Kidney (tissue), 13 donors: ENCODE measurements at regions not wholly inside any gene's neighbourhood (a gene's known extent, or its start where the extent isn't known, plus 50 kb on each side); places are given as distances from the start of the nearest gene placed in this dataset.
A peak's percentile ranks its signal among the peaks of the same experiment; 100 is the strongest.

Experiments used
- DNase-seq, 5 donors: peaks; one replicate each; pipeline ENCODE4 v3.0.0-alpha.2; 2013 to 2020
- FAIRE-seq: peaks from 2 replicates; lab custom pipeline; 2012; peaks lifted over from hg19 to GRCh38; lab: Jason Lieb, UNC
- H3K27ac ChIP-seq, 2 donors: one replicate each; pipeline ENCODE4 v1.7.0; 2013; ENCODE audit warnings: low read depth in 2 of 2, low read length in 2 of 2, inconsistent platforms in 1 of 2
- H3K27me3 ChIP-seq: one replicate; pipeline ENCODE4 v1.7.1; 2013; ENCODE audit warnings: low read length, inconsistent platforms; ENCODE audit not compliant: control insufficient read depth, insufficient read depth
- H3K36me3 ChIP-seq, 3 donors: one replicate each; pipeline versions ENCODE4 v1.7.0 to v1.7.1; 2013; ENCODE audit warnings: low read length in 3 of 3, control low read depth in 1 of 3, inconsistent platforms in 1 of 3; ENCODE audit not compliant: insufficient read depth in 3 of 3, control insufficient read depth in 2 of 3
- H3K4me1 ChIP-seq, 3 donors: one replicate each; pipeline versions ENCODE4 v1.7.0 to v1.7.1; 2013; ENCODE audit warnings: low read length in 3 of 3, inconsistent platforms in 1 of 3, low read depth in 1 of 3; ENCODE audit not compliant: control insufficient read depth in 2 of 3, insufficient read depth in 2 of 3
- H3K4me3 ChIP-seq, 3 donors: one replicate each; pipeline versions ENCODE4 v1.7.0 to v1.8.1; 2013; ENCODE audit warnings: low read length in 3 of 3, control low read depth in 1 of 3, inconsistent platforms in 1 of 3
- H3K9ac ChIP-seq, 3 donors: one replicate each; pipeline versions ENCODE4 v1.7.0 to v1.7.1; 2013; ENCODE audit warnings: low read length in 3 of 3, control low read depth in 1 of 3, inconsistent platforms in 1 of 3
- H3K9me3 ChIP-seq, 3 donors: one replicate each; pipeline versions ENCODE4 v1.7.0 to v1.7.1; 2013; ENCODE audit warnings: low read length in 3 of 3, control low read depth in 1 of 3, inconsistent platforms in 1 of 3; ENCODE audit not compliant: control insufficient read depth in 2 of 3, insufficient read depth in 1 of 3
- intact Hi-C: fragments of 100-400 bp; cut with DNase I; formaldehyde crosslinking; loops from one replicate; pipeline ENCODE4 v1.11.1; 2022
- TF ChIP-seq, protein P1 (sequence below): IDR thresholded peaks from 3 replicates; pipeline ENCODE4 v1.5.1; 2012; ENCODE audit warnings: mild to moderate bottlenecking, moderate library complexity, borderline replicate concordance; ENCODE audit not compliant: insufficient read depth; ENCODE audit errors: extremely low read depth
- donor health status: control.
- donor health status: control.
- donor health status: control.
- donor health status: control.
- donor health status: control.
- donor health status: DM: yes; HTN: yes; CAD: no.
- donor health status: Normal renal cell carcinoma (clear cell type).

DNA sequence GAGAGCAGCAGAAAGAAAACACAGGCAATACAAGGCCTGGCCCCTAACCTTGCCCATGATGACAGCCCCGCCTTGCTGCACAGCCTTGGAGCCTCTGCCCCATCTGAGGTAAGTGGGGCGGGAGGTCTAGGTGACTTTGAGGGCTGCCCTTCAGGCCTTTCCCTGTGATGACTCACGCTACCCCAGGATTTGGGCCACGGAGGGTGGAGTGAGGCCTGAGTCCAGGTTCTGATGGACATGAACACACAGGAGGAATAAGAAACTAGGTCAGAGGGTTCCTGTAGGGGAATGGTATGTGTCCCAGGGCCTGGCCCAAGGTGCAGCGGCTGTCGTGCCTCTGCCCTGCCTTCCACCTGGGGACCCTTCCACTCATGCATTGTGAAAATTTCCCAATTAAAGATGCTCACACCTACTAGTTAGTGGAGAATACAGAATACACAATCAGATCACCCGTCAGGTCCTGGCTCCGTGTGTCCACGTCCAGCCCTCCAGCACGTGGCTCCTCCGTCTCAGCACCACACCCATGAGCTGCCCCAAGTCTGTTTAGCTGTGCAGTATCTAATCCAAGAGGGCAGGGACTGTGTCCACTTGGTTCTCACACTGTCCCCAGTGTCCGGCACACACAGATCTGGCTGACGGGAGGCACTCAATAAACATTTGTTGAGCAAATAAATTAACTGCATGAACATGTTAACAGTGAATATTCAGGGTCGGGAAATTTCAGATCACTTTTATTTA, 111.0 kb downstream of the CHST1 start:
- Histone ChIP-seq H3K27me3 (no peaks in the 10 kb centered on the region), H3K9me3 (no peaks in the 10 kb centered on the region), H3K36me3 (no peaks in the 10 kb centered on the region), H3K9ac (no peak overlapping the region), H3K4me1 (no peaks in the 10 kb centered on the region), H3K27ac (no peak overlapping the region), H3K4me3 (no peak overlapping the region)
- no peak for DNase-seq
- TF ChIP-seq, protein P1, sequence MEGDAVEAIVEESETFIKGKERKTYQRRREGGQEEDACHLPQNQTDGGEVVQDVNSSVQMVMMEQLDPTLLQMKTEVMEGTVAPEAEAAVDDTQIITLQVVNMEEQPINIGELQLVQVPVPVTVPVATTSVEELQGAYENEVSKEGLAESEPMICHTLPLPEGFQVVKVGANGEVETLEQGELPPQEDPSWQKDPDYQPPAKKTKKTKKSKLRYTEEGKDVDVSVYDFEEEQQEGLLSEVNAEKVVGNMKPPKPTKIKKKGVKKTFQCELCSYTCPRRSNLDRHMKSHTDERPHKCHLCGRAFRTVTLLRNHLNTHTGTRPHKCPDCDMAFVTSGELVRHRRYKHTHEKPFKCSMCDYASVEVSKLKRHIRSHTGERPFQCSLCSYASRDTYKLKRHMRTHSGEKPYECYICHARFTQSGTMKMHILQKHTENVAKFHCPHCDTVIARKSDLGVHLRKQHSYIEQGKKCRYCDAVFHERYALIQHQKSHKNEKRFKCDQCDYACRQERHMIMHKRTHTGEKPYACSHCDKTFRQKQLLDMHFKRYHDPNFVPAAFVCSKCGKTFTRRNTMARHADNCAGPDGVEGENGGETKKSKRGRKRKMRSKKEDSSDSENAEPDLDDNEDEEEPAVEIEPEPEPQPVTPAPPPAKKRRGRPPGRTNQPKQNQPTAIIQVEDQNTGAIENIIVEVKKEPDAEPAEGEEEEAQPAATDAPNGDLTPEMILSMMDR, result no peak
- intact Hi-C loops, result no loop called here
- no peak for FAIRE-seq

GRCh38 chr11:45553383-45553936, 112.0 kb downstream of the CHST1 start:
- H3K4me1 ChIP-seq, result no peaks in the 10 kb centered on the region
- no peaks in the 10 kb centered on the region for H3K36me3 ChIP-seq
- FAIRE-seq (no peak), DNase-seq (no peak)
- intact Hi-C loops, result no loop called here
- TF ChIP-seq, protein P1, result no peak
- no peak overlapping the region for H3K4me3 ChIP-seq
- no peak overlapping the region for H3K9ac ChIP-seq
- H3K27ac ChIP-seq, result no peak overlapping the region
- no peaks in the 10 kb centered on the region for H3K27me3 ChIP-seq
- H3K9me3 ChIP-seq, result no peaks in the 10 kb centered on the region

GRCh38 chr11:45551191-45551713, 114.2 kb downstream of the CHST1 start:
- Histone ChIP-seq H3K36me3 (no peaks in the 10 kb centered on the region), H3K9ac (no peak overlapping the region), H3K4me3 (no peak overlapping the region), H3K4me1 (no peaks in the 10 kb centered on the region), H3K27ac (no peak overlapping the region), H3K9me3 (no peaks in the 10 kb centered on the region), H3K27me3 (no peaks in the 10 kb centered on the region)
- DNase-seq, result peak in 2 of 5 donors; percentile 9 to 11
- FAIRE-seq, result no peak
- TF ChIP-seq, protein P1, result no peak
- intact Hi-C loops, result no loop called here
